Endodermal cell (in vitro differentiated cells): ENCODE measurements at regions not wholly inside any gene's neighbourhood (a gene's known extent, or its start where the extent isn't known, plus 50 kb on each side); places are given as distances from the start of the nearest gene placed in this dataset.

ENCODE experiments used
- DNase-seq: peaks from one replicate; pipeline ENCODE4 v3.0.0-alpha.2; 2017
- H3K27ac ChIP-seq: 2 replicates; pipeline ENCODE4 v1.5.1; 2013; ENCODE audit warnings: mild to moderate bottlenecking, low read depth, low read length, moderate library complexity
- H3K27me3 ChIP-seq: 2 replicates; pipeline ENCODE4 v1.6.1; 2013; ENCODE audit warnings: mild to moderate bottlenecking, low read length, moderate library complexity; ENCODE audit not compliant: insufficient read depth, control insufficient read depth, poor library complexity, severe bottlenecking
- H3K36me3 ChIP-seq: 2 replicates; pipeline ENCODE4 v1.7.0; 2013; ENCODE audit warnings: mild to moderate bottlenecking, low read length, moderate library complexity; ENCODE audit not compliant: control insufficient read depth, insufficient read depth
- H3K4me1 ChIP-seq: one replicate; pipeline ENCODE4 v1.7.0; 2013; ENCODE audit warnings: low read length; ENCODE audit not compliant: control insufficient read depth, insufficient read depth
- H3K4me3 ChIP-seq: 2 replicates; pipeline ENCODE4 v1.5.1; 2013; ENCODE audit warnings: mild to moderate bottlenecking, low read length, moderate library complexity
- H3K9ac ChIP-seq: 2 replicates; pipeline ENCODE4 v1.6.1; 2013; ENCODE audit warnings: mild to moderate bottlenecking, low read length, moderate library complexity; ENCODE audit not compliant: poor library complexity, severe bottlenecking; ENCODE audit errors: extremely low read depth
- H3K9me3 ChIP-seq: 2 replicates; pipeline ENCODE4 v1.6.1; 2013; ENCODE audit warnings: mild to moderate bottlenecking, low read length, moderate library complexity; ENCODE audit not compliant: control insufficient read depth
- H3K27ac Mint-ChIP-seq: 2 replicates; pipeline ENCODE4 v1.8.0; 2020; ENCODE audit warnings: mixed read lengths
- H3K27me3 Mint-ChIP-seq: 2 replicates; pipeline ENCODE4 v1.8.0; 2021; ENCODE audit warnings: mild to moderate bottlenecking, mixed read lengths; ENCODE audit not compliant: insufficient read depth
- H3K36me3 Mint-ChIP-seq: 2 replicates; pipeline ENCODE4 v1.8.0; 2020; ENCODE audit warnings: low read depth, mixed read lengths
- H3K4me1 Mint-ChIP-seq: 2 replicates; pipeline ENCODE4 v1.8.0; 2020; ENCODE audit warnings: mixed read lengths
- H3K4me3 Mint-ChIP-seq: 2 replicates; pipeline ENCODE4 v1.8.0; 2020; ENCODE audit warnings: mild to moderate bottlenecking, moderate library complexity, mixed read lengths
- H3K9me3 Mint-ChIP-seq: 2 replicates; pipeline ENCODE4 v1.8.0; 2020; ENCODE audit warnings: mild to moderate bottlenecking, mixed read lengths
- WGBS, 2 experiments: methylation state at CpG; one replicate each; pipeline versions ENCODE4 v1.1.5 to v1.1.7; 2013; ENCODE audit warnings: missing lambda C conversion rate in 2 of 2, mixed read lengths in 1 of 2; ENCODE audit not compliant: insufficient coverage in 1 of 2, insufficient read length in 1 of 2; 5-methylcytosine and 5-hydroxymethylcytosine counted together
- TF ChIP-seq, protein P1 (sequence below): fragments of 200-600 bp; sonication (generic); conservative IDR thresholded peaks from 2 replicates; pipeline ENCODE4 v1.5.0; 2021; ENCODE audit warnings: antibody characterized with exemption, mild to moderate bottlenecking

DNA sequence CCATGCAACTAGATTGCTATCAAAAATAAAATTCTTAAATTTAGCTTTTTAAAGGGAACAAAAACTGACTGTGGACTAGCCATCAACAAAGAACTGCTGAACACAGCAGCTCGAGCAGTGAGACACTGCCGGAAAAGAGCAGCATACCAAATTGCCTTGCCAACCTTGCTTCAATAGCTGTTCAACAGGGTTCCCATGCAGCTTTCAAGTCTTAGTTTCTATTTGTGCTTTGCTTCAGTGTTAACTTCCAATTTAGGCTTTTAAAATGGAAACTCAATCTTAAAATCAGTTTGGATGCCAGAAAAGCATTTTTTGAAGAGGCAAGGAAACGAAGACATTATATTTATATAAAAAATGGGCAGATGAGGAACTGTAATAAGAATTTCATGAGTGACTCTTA is 463.4 kb upstream of the MAGEB18 start:
- H3K4me3 ChIP-seq, result no peak overlapping the region
- H3K36me3 Mint-ChIP-seq, result no peaks in the 10 kb centered on the region
- no peak for DNase-seq
- H3K27me3 Mint-ChIP-seq, result no peaks in the 10 kb centered on the region
- WGBS, 2 experiments, result 83 to 89% methylated on average over 2 of the region's 3 CpGs
- no peaks in the 10 kb centered on the region for H3K4me1 ChIP-seq
- no peaks in the 10 kb centered on the region for H3K27me3 ChIP-seq
- H3K4me3 Mint-ChIP-seq, result no peak overlapping the region
- H3K36me3 ChIP-seq, result no peaks in the 10 kb centered on the region
- H3K4me1 Mint-ChIP-seq, result no peaks in the 10 kb centered on the region
- TF ChIP-seq, protein P1, sequence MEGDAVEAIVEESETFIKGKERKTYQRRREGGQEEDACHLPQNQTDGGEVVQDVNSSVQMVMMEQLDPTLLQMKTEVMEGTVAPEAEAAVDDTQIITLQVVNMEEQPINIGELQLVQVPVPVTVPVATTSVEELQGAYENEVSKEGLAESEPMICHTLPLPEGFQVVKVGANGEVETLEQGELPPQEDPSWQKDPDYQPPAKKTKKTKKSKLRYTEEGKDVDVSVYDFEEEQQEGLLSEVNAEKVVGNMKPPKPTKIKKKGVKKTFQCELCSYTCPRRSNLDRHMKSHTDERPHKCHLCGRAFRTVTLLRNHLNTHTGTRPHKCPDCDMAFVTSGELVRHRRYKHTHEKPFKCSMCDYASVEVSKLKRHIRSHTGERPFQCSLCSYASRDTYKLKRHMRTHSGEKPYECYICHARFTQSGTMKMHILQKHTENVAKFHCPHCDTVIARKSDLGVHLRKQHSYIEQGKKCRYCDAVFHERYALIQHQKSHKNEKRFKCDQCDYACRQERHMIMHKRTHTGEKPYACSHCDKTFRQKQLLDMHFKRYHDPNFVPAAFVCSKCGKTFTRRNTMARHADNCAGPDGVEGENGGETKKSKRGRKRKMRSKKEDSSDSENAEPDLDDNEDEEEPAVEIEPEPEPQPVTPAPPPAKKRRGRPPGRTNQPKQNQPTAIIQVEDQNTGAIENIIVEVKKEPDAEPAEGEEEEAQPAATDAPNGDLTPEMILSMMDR, result no peak
- no peak overlapping the region for H3K27ac ChIP-seq
- H3K9me3 ChIP-seq, result no peaks in the 10 kb centered on the region
- H3K9me3 Mint-ChIP-seq, result peaks cover 25% of the 10 kb centered on the region
- H3K9ac ChIP-seq, result no peak overlapping the region
- no peak overlapping the region for H3K27ac Mint-ChIP-seq

DNA sequence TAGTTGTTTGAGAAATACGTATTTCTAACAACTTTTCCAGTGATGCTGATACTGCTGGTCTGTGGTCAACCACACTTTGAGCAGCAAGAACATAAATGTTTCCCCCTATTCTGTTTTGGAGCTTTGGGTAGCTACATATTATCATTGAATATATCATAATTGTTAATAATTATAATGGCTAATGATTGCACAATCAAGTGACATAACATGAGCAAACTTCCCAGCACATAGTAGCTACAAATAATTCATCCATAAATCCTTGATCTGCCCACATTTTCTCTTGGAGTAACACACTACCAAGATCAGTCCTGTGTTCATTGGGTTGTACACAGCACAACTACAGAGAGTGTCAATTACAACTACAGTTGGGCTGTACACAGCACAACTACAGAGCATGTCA is 436.3 kb upstream of the MAGEB18 start:
- Histone ChIP-seq H3K9ac (no peak overlapping the region), H3K36me3 (no peaks in the 10 kb centered on the region), H3K9me3 (no peaks in the 10 kb centered on the region), H3K4me3 (no peak overlapping the region), H3K27ac (no peak overlapping the region), H3K27me3 (peaks cover 53% of the 10 kb centered on the region), H3K4me1 (no peaks in the 10 kb centered on the region)
- peaks cover 62% of the 10 kb centered on the region for H3K9me3 Mint-ChIP-seq
- H3K4me1 Mint-ChIP-seq, result no peaks in the 10 kb centered on the region
- no peak for DNase-seq
- H3K4me3 Mint-ChIP-seq, result no peak overlapping the region
- no CpG with 5 or more reads among the region's 1 CpG for WGBS, 2 experiments
- H3K27me3 Mint-ChIP-seq, result peaks cover 27% of the 10 kb centered on the region
- no peak overlapping the region for H3K27ac Mint-ChIP-seq
- no peaks in the 10 kb centered on the region for H3K36me3 Mint-ChIP-seq
- TF ChIP-seq, protein P1, result no peak

DNA sequence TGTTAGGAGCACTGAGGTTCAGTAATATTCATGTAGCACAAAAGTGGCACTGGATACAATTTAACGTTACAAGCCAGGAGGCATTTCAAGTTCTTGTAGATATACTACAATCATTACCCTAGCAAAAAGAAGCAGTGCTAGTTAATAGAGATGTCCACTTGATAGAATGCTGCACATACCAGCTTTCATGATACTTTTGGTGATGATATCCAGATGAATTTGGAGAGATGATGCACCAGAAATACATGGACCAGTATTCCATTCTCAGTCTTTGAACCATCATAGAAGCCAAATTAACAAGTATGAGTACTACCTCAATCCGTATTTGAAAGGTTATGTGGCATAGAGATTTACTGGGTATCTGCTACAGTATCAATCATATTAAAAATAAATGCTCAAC is 421.0 kb upstream of the MAGEB18 start:
- Histone ChIP-seq H3K4me1 (no peaks in the 10 kb centered on the region), H3K36me3 (no peaks in the 10 kb centered on the region), H3K27ac (no peak overlapping the region), H3K9me3 (no peaks in the 10 kb centered on the region), H3K27me3 (no peaks in the 10 kb centered on the region), H3K9ac (no peak overlapping the region), H3K4me3 (no peak overlapping the region)
- WGBS, 2 experiments, result 100% methylated on average over 1 of the region's 2 CpGs; no CpG with 5 or more reads in 1 of the 2 experiments
- Mint-ChIP-seq H3K4me1 (no peaks in the 10 kb centered on the region), H3K4me3 (no peak overlapping the region), H3K36me3 (no peaks in the 10 kb centered on the region), H3K27ac (no peak overlapping the region), H3K9me3 (peaks cover 47% of the 10 kb centered on the region), H3K27me3 (no peaks in the 10 kb centered on the region)
- DNase-seq, result no peak
- TF ChIP-seq, protein P1, result no peak
